GM18505 (cell line): ENCODE measurements at regions not wholly inside any gene's neighbourhood (a gene's known extent, or its start where the extent isn't known, plus 50 kb on each side); places are given as distances from the start of the nearest gene placed in this dataset.

ENCODE experiments used
- ATAC-seq: cut with Tn5 transposase; IDR thresholded peaks from one replicate; pipeline ENCODE4 v1.9.1; 2021; ENCODE audit not compliant: unreplicated experiment
- POLR2A ChIP-seq: IDR thresholded peaks from 4 replicates; pipeline ENCODE4 v1.6.1; 2011; ENCODE audit warnings: borderline replicate concordance; ENCODE audit not compliant: insufficient read depth, insufficient read length; ENCODE audit errors: extremely low read depth

GRCh38 chr7:148950806-148951205 lies 66.7 kb upstream of the EZH2 start:
- TF ChIP-seq POLR2A = no peak
- no peak for ATAC-seq

- TF ChIP-seq POLR2A = no peak
- ATAC-seq = no peak
Measured at GRCh38 chr7:148944935-148945934, 61.1 kb upstream of the EZH2 start.

GRCh38 chr7:148941598-148942275 lies 57.6 kb upstream of the EZH2 start:
- ATAC-seq = no peak
- TF ChIP-seq POLR2A = no peak

- TF ChIP-seq POLR2A = peak; percentile 64
- peak; percentile 71 for ATAC-seq
Measured at GRCh38 chr7:148940702-148941597, 56.9 kb upstream of the EZH2 start.

GRCh38 chr7:148939128-148939755 lies 55.2 kb upstream of the EZH2 start:
- no peak for ATAC-seq
- no peak for TF ChIP-seq POLR2A

- ATAC-seq = no peak
- no peak for TF ChIP-seq POLR2A
Measured at GRCh38 chr7:148935451-148935850, 51.4 kb upstream of the EZH2 start.
